Activated T-helper 2 cell treated with anti-CD3 and anti-CD28 coated beads, Interferon-gamma antibody, Interleukin-2, Interleukin-4, amounts not matched to agents 10 μg/mL and 5 μg/mL and 100 μg/mL, durations not matched to agents 14 hours and 24 hours and 36 hours (primary cell): ENCODE measurements at regions not wholly inside any gene's neighbourhood (a gene's known extent, or its start where the extent isn't known, plus 50 kb on each side); places are given as distances from the start of the nearest gene placed in this dataset.

Source experiments
- DNase-seq: peaks from one replicate; pipeline ENCODE4 v3.0.0; 2021; ENCODE audit warnings: low spot score
- H3K27ac Mint-ChIP-seq: one replicate; pipeline ENCODE4 v1.8.0; 2021; ENCODE audit warnings: mixed read lengths
- H3K27me3 Mint-ChIP-seq: one replicate; pipeline ENCODE4 v1.8.0; 2021; ENCODE audit warnings: low read depth, mixed read lengths
- H3K36me3 Mint-ChIP-seq: one replicate; pipeline ENCODE4 v1.8.0; 2021; ENCODE audit warnings: low read depth, mixed read lengths
- H3K4me1 Mint-ChIP-seq: one replicate; pipeline ENCODE4 v1.8.0; 2021; ENCODE audit warnings: low read depth, mixed read lengths
- H3K4me3 Mint-ChIP-seq: one replicate; pipeline ENCODE4 v1.8.0; 2021; ENCODE audit warnings: low read depth, mild to moderate bottlenecking, moderate library complexity, mixed read lengths
- H3K9me3 Mint-ChIP-seq: one replicate; pipeline ENCODE4 v1.8.0; 2021; ENCODE audit warnings: mixed read lengths
- intact Hi-C: fragments of 100-400 bp; cut with micrococcal nuclease; formaldehyde crosslinking; loops from one replicate; pipeline ENCODE4 v1.15.1; 2023

GRCh38 chr7:130958846-130959245 is 224.8 kb upstream of the KLF14 start:
- no peak for DNase-seq
- peak overlapping the region; percentile 88 for H3K27ac Mint-ChIP-seq
- peaks cover 88% of the 10 kb centered on the region for H3K36me3 Mint-ChIP-seq
- no peaks in the 10 kb centered on the region for H3K9me3 Mint-ChIP-seq
- no peaks in the 10 kb centered on the region for H3K27me3 Mint-ChIP-seq
- peak overlapping the region; percentile 95 for H3K4me3 Mint-ChIP-seq
- peaks cover 57% of the 10 kb centered on the region for H3K4me1 Mint-ChIP-seq
- intact Hi-C loops, result no loop called here

DNA sequence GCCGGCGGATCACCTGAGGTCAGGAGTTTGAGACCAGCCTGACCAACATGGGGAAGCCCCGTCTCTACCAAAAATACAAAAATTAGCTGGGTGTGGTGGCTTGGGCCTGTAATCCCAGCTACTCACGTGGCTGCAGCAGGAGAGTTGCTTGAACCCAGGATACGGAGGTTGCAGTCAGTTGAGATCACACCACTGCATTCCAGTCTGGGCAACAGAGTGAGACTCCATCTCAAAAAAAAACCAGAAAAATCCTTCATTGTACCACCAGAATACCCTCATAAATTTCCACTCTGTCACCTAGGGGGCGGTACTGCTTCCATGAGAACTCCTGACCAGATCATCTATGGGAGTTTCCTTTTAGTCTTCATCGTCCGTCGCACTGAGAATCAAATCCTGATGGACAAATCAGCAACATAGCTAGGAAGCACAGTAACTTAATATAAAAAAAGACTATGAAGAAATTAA is 225.8 kb upstream of the KLF14 start:
- intact Hi-C loops, result loop anchor here (1.0 to 5.0 kb wide), 5 partner anchors 11 to 408 kb away; no protein-coding TSS in a partner anchor
- H3K27me3 Mint-ChIP-seq, result no peaks in the 10 kb centered on the region
- peaks cover 47% of the 10 kb centered on the region for H3K4me1 Mint-ChIP-seq
- H3K4me3 Mint-ChIP-seq, result peak overlapping the region; percentile 95
- no peaks in the 10 kb centered on the region for H3K9me3 Mint-ChIP-seq
- DNase-seq, result peak; percentile 44
- peaks cover 79% of the 10 kb centered on the region for H3K36me3 Mint-ChIP-seq
- H3K27ac Mint-ChIP-seq, result peak overlapping the region; percentile 98

GRCh38 chr7:130960208-130960988 is 226.4 kb upstream of the KLF14 start:
- Mint-ChIP-seq H3K4me3 (peak overlapping the region; percentile 95), H3K27ac (peak overlapping the region; percentile 98), H3K36me3 (peaks cover 73% of the 10 kb centered on the region), H3K4me1 (peaks cover 41% of the 10 kb centered on the region), H3K9me3 (no peaks in the 10 kb centered on the region), H3K27me3 (no peaks in the 10 kb centered on the region)
- intact Hi-C loops, result loop anchor here (1.0 to 5.0 kb wide), 5 partner anchors 12 to 407 kb away; no protein-coding TSS in a partner anchor
- no peak for DNase-seq

DNA sequence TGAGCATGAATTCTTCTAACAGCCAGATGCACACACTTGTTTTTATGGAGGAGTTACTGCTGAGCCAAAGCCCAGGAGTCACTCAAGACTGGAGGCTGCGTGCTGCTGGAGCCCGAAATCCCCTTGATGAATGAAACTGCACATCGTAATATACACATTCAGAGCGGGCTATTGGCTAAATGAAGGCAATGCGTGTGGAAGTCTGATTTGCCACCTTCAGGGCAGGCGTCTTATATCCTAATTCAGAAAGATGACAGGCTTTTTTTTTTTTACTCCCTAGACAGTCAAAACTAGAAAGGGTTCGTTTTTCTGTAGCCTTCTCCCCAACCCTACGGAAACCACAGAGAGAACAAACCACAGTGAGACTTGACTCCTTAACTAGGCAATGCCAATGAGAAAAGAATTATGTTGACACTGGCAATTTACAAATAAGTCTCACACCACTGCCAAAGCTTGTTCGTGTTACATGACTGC is 227.2 kb upstream of the KLF14 start:
- peak; percentile 85 for DNase-seq
- Mint-ChIP-seq H3K27me3 (no peaks in the 10 kb centered on the region), H3K27ac (peak overlapping the region; percentile 98), H3K9me3 (no peaks in the 10 kb centered on the region), H3K4me1 (peaks cover 34% of the 10 kb centered on the region), H3K4me3 (peak overlapping the region; percentile 95), H3K36me3 (peaks cover 70% of the 10 kb centered on the region)
- intact Hi-C loops, result loop anchor here (1.0 to 5.0 kb wide), 7 partner anchors 9 to 406 kb away; no protein-coding TSS in a partner anchor

- Mint-ChIP-seq H3K4me1 (peaks cover 38% of the 10 kb centered on the region), H3K9me3 (no peaks in the 10 kb centered on the region), H3K27ac (peak overlapping the region; percentile 98), H3K27me3 (no peaks in the 10 kb centered on the region), H3K36me3 (peaks cover 69% of the 10 kb centered on the region), H3K4me3 (peak overlapping the region; percentile 95)
- DNase-seq, result no peak
- intact Hi-C loops, result loop anchor here (5.0 kb wide), 1 partner anchor 405 kb away; no protein-coding TSS in a partner anchor
Observed at GRCh38 chr7:130962109-130962508, 228.1 kb upstream of the KLF14 start.

DNA sequence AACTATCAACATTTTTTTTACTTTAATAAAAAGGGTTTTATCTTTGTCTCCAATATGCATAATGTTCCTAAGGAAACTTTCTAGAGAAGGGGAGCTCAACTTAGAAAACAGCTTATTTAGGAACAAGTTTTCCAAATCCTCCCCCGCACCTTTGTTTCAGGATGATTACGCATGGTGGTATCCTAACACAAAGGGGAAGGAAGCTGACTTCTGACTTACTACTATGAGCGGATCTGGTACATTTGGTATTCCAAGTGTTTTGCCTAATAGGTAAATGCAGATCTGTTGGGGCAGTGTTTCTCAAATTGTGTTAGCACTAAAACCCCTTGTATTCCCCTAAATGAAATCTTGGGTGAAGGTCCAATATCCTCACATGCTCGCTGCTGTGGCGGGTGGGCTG is 229.3 kb upstream of the KLF14 start:
- no peaks in the 10 kb centered on the region for H3K27me3 Mint-ChIP-seq
- H3K27ac Mint-ChIP-seq, result peak overlapping the region; percentile 67
- peaks cover 43% of the 10 kb centered on the region for H3K4me1 Mint-ChIP-seq
- H3K9me3 Mint-ChIP-seq, result no peaks in the 10 kb centered on the region
- H3K36me3 Mint-ChIP-seq, result peaks cover 61% of the 10 kb centered on the region
- intact Hi-C loops, result loop anchor here (5.0 kb wide), 1 partner anchor 404 kb away; no protein-coding TSS in a partner anchor
- no peak overlapping the region for H3K4me3 Mint-ChIP-seq
- no peak for DNase-seq

DNA sequence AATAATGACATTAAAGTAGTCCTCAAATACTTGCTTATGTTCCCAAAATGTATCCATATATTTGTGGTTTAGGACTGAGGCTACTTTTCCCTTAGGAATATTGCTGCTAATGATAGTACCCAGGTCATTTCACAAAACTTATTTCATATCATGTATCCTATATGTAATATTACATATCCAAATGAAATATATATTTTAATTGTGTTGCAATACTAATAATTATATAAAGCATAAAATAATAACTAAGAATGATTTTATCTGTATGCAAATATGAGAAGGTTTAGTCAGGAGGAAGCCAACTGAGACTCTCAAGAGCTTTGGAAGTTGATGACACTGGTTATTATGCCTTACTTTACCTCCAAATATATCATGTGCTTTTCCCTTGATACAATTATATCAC is 231.5 kb upstream of the KLF14 start:
- H3K36me3 Mint-ChIP-seq, result peaks cover 43% of the 10 kb centered on the region
- no peaks in the 10 kb centered on the region for H3K27me3 Mint-ChIP-seq

DNA sequence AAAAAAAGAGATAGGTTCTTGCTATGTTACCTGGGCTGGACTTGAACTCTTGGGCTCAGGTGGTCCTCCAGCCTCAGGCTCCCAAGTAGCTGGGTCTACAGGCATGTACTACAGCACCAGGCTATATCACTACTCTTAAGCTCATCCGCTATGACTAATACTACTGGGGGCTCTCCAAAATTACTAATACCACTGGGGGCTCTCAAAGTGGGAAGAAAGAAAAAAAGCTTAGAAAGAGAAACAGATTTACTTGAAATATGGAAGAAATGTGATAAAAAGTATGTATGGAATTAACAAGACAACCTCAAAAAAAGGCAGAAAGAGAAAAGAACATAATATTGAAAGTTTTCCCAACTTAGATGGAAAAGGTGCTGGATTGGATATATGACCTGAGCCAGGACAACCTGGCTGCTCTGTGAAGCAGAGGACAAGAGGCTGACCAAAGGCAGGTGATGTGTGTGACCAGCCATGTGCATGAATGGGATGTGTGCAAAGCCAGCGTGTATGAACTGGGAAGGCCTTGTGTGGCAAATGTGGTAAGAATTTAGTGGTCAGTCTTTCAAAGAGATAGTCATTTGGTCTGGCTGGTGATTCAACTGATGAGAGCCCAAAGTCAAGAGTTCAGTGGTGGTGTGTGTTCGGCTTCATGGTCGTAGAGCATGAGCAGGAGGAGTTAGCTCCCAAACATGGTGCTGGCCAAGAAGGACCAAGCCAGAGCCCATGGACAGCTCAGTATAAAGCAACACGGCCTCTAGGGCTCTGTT is 232.4 kb upstream of the KLF14 start:
- intact Hi-C loops, result no loop called here
- no peak overlapping the region for H3K4me3 Mint-ChIP-seq
- no peak for DNase-seq

More for the DNA sequence above, 231.5 kb upstream of the KLF14 start:
- no peak for DNase-seq
- Mint-ChIP-seq H3K4me1 (peaks cover 53% of the 10 kb centered on the region), H3K27ac (no peak overlapping the region), H3K4me3 (no peak overlapping the region), H3K9me3 (no peaks in the 10 kb centered on the region)
- intact Hi-C loops, result no loop called here

DNA sequence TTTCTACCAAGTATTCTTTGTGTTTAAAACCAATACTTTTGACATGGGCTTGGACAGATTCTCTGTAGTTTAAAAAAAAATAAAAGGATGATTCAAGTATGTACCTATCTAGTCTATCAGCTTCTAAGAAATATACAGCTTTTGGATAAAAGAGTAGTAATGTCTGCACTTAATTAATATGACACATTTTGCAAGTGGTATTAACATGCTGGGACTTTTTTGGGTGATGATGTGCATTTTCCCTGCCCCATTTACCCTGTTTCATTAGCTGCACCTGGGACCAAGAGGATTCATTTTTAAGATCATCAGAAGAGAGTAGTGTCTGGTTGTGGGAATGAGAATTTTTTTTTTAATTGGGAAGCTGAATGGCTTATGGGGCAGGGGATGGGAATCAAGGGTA is 236.2 kb upstream of the KLF14 start:
- H3K9me3 Mint-ChIP-seq, result peaks cover 25% of the 10 kb centered on the region
- H3K27me3 Mint-ChIP-seq, result no peaks in the 10 kb centered on the region

More for the DNA sequence above, 232.4 kb upstream of the KLF14 start:
- H3K27me3 Mint-ChIP-seq, result no peaks in the 10 kb centered on the region
- peaks cover 60% of the 10 kb centered on the region for H3K4me1 Mint-ChIP-seq
- peaks cover 37% of the 10 kb centered on the region for H3K36me3 Mint-ChIP-seq
- peak overlapping the region; percentile 57 for H3K27ac Mint-ChIP-seq
- H3K9me3 Mint-ChIP-seq, result no peaks in the 10 kb centered on the region

DNA sequence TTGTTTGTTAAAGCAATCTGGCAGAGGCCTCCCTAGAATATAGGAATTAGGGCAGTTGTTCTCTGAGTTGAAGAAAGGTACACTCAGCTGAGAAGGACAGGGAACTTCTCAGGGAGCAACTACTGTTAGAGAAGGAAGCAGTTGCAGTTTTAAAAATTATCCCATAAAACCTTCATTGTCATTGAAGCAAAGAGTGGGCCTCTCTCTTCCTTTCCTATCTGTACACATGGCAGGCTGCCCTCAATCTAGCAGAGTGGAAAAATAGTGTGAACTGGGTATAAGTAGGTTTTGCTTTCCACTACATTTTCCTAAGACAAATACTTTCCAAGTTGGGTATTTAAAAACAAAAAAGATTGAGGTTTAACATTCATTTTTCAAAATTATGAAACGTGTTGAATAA is 236.7 kb upstream of the KLF14 start:
- no peak for DNase-seq
- H3K27me3 Mint-ChIP-seq, result no peaks in the 10 kb centered on the region
- H3K27ac Mint-ChIP-seq, result peak overlapping the region; percentile 94
- H3K36me3 Mint-ChIP-seq, result peaks cover 61% of the 10 kb centered on the region
- peaks cover 70% of the 10 kb centered on the region for H3K4me1 Mint-ChIP-seq
- intact Hi-C loops, result loop anchor here (1.0 kb wide), 5 partner anchors 9 to 61 kb away; no protein-coding TSS in a partner anchor
- H3K4me3 Mint-ChIP-seq, result peak overlapping the region; percentile 44
- peaks cover 30% of the 10 kb centered on the region for H3K9me3 Mint-ChIP-seq

More for the DNA sequence above, 236.2 kb upstream of the KLF14 start:
- Mint-ChIP-seq H3K4me3 (peak overlapping the region; percentile 44), H3K36me3 (peaks cover 57% of the 10 kb centered on the region), H3K4me1 (peaks cover 65% of the 10 kb centered on the region), H3K27ac (peak overlapping the region; percentile 94)
- intact Hi-C loops, result loop anchor here (1.0 kb wide), 4 partner anchors 9 to 61 kb away; no protein-coding TSS in a partner anchor
- no peak for DNase-seq

DNA sequence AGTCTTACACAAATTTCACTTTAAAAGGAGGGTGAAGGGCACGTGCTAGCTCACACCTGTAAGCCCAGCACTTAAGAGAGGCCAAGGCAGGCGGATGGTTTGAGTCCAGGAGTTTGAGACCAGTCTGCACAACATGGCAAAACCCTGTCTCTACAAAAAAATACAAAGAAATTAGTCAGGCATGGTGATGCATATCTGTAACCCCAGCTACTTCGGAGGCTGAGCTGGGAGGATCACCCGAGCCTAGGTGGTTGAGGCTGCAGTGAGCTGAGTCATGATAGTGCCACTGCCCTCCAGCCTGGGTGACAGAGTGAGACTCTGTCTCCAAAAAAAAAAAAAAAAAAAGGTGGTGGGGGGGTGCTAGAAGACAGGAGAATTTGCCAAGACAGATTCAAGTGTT is 237.3 kb upstream of the KLF14 start:
- Mint-ChIP-seq H3K9me3 (peaks cover 32% of the 10 kb centered on the region), H3K4me3 (peak overlapping the region; percentile 68), H3K36me3 (peaks cover 60% of the 10 kb centered on the region), H3K27ac (peak overlapping the region; percentile 94), H3K4me1 (peaks cover 70% of the 10 kb centered on the region), H3K27me3 (no peaks in the 10 kb centered on the region)
- DNase-seq, result no peak
- intact Hi-C loops, result loop anchor here (1.0 kb wide), 1 partner anchor 58 kb away; no protein-coding TSS in a partner anchor

- intact Hi-C loops, result no loop called here
- Mint-ChIP-seq H3K36me3 (peaks cover 61% of the 10 kb centered on the region), H3K27ac (peak overlapping the region; percentile 94), H3K4me1 (peaks cover 62% of the 10 kb centered on the region), H3K27me3 (no peaks in the 10 kb centered on the region), H3K9me3 (peaks cover 32% of the 10 kb centered on the region), H3K4me3 (no peak overlapping the region)
- no peak for DNase-seq
Observed at GRCh38 chr7:130972201-130972600, 238.2 kb upstream of the KLF14 start.
